ENCODE measurements at regions not wholly inside any gene's neighbourhood (a gene's known extent, or its start where the extent isn't known, plus 50 kb on each side); places are given as distances from the start of the nearest gene placed in this dataset.

DNA sequence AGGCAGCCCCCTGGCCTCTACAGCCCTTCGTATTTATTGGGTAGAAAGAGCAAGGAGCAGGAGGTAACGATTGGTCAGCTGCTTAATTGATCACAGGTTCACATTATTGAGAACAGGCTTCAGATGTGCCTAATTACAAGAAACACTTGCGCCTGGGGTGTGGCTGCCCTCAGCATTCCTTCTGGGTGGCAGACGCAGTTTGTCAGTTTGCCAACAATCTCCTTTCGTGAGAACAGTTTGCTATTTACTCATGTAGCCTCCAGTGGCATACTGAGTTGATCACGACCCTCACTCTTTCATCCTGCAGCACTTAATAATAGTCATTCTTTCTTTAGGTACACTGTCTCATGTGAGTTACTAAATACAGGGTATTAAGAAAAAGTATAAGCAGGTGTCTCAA is 985.6 kb downstream of the SLITRK5 start:
- 55% methylated on average over 6 of the region's 6 CpGs for WGBS (ENCODE audit: low lambda C conversion rate, missing lambda C conversion rate)
- Histone ChIP-seq H4K20me1 (ENCODE audit: insufficient read depth, poor library complexity, severe bottlenecking) (no peaks in the 10 kb centered on the region), H3K4me2 (no peak overlapping the region), H2AFZ (no peak overlapping the region), H3K9me3 (ENCODE audit: low read depth) (no peaks in the 10 kb centered on the region), H3K9me2 (replicated peaks; ENCODE audit: insufficient read depth) (no peaks in the 10 kb centered on the region), H3K4me3 (no peak overlapping the region), H3K4me1 (ENCODE audit: insufficient read depth) (no peaks in the 10 kb centered on the region), H3K27ac (no peak overlapping the region), H3K36me3 (replicated peaks; ENCODE audit: insufficient read depth, low read depth) (no peaks in the 10 kb centered on the region), H3K79me2 (no peaks in the 10 kb centered on the region), H3K27me3 (no peaks in the 10 kb centered on the region)
- TF ChIP-seq, protein P1, sequence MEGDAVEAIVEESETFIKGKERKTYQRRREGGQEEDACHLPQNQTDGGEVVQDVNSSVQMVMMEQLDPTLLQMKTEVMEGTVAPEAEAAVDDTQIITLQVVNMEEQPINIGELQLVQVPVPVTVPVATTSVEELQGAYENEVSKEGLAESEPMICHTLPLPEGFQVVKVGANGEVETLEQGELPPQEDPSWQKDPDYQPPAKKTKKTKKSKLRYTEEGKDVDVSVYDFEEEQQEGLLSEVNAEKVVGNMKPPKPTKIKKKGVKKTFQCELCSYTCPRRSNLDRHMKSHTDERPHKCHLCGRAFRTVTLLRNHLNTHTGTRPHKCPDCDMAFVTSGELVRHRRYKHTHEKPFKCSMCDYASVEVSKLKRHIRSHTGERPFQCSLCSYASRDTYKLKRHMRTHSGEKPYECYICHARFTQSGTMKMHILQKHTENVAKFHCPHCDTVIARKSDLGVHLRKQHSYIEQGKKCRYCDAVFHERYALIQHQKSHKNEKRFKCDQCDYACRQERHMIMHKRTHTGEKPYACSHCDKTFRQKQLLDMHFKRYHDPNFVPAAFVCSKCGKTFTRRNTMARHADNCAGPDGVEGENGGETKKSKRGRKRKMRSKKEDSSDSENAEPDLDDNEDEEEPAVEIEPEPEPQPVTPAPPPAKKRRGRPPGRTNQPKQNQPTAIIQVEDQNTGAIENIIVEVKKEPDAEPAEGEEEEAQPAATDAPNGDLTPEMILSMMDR (IDR thresholded peaks at IDR 0.05; ENCODE audit: poor library complexity) = no peak
- TF ChIP-seq EZH2 (IDR thresholded peaks at IDR 0.05; ENCODE audit: borderline replicate concordance) (no peak), EZH2phosphoT487 (IDR thresholded peaks at IDR 0.05; ENCODE audit: low read depth, severe bottlenecking, unreplicated experiment) (no peak)
- DNase-seq (ENCODE audit: low spot score) = no peak

DNA sequence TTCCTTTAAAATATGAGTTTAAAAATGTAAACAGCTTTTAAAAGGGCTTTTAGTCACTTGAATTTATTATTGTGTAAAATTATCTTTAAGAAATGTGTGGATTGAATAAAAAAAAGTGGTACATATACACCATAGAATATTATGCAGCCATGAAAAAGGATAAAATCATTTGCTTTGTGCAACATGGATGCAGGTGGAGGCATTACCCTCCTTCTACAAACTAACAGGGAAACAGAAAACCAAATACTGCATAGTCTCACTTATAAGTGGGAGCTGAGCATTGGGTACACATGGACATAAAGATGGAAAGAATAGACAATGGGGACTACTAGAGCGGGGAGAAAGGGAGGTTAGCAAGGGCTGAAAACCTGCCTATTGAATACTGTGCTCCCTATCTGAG is 999.3 kb downstream of the SLITRK5 start:
- Histone ChIP-seq H3K79me2 (no peaks in the 10 kb centered on the region), H3K9me2 (replicated peaks; ENCODE audit: insufficient read depth) (no peaks in the 10 kb centered on the region), H4K20me1 (ENCODE audit: insufficient read depth, poor library complexity, severe bottlenecking) (no peaks in the 10 kb centered on the region), H3K36me3 (replicated peaks; ENCODE audit: insufficient read depth, low read depth) (no peaks in the 10 kb centered on the region), H3K27me3 (no peaks in the 10 kb centered on the region), H3K4me3 (no peak overlapping the region), H3K9me3 (ENCODE audit: low read depth) (no peaks in the 10 kb centered on the region), H3K27ac (no peak overlapping the region), H3K4me2 (no peak overlapping the region), H2AFZ (no peak overlapping the region), H3K4me1 (ENCODE audit: insufficient read depth) (no peaks in the 10 kb centered on the region)
- DNase-seq (ENCODE audit: low spot score) = no peak
- TF ChIP-seq, protein P1 (IDR thresholded peaks at IDR 0.05; ENCODE audit: poor library complexity) = no peak
- no peak for TF ChIP-seq EZH2 (IDR thresholded peaks at IDR 0.05; ENCODE audit: borderline replicate concordance)
- TF ChIP-seq EZH2phosphoT487 (IDR thresholded peaks at IDR 0.05; ENCODE audit: low read depth, severe bottlenecking, unreplicated experiment) = no peak
- 84% methylated on average over 1 of the region's 1 CpG for WGBS (ENCODE audit: low lambda C conversion rate, missing lambda C conversion rate)

DNA sequence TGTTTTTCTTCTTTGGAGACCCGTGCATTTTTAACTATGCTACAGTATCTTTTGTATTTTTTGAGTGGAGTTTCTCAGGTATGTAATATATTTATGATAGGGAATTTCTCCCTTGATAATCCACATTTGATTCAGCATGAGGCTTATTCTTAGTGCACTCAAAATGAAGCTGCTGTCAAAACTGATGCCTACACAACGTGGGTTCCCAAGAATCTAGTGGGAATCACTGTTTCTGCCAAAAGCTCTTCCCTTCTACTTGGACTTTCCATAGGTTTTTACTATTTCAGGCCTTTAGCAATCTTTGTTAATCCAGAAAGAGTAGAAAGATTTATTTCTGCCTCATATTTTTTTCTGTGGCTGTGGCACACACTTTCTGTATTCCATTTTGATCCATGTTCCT is 1003.7 kb downstream of the SLITRK5 start:
- peaks cover 7% of the 10 kb centered on the region for H3K9me2 ChIP-seq (replicated peaks; ENCODE audit: insufficient read depth)
- no peak for TF ChIP-seq EZH2 (IDR thresholded peaks at IDR 0.05; ENCODE audit: borderline replicate concordance)
- TF ChIP-seq EZH2phosphoT487 (IDR thresholded peaks at IDR 0.05; ENCODE audit: low read depth, severe bottlenecking, unreplicated experiment) = no peak
- TF ChIP-seq, protein P1 (IDR thresholded peaks at IDR 0.05; ENCODE audit: poor library complexity) = no peak
- no peak overlapping the region for H3K4me2 ChIP-seq
- H4K20me1 ChIP-seq (ENCODE audit: insufficient read depth, poor library complexity, severe bottlenecking) = no peaks in the 10 kb centered on the region
- H3K79me2 ChIP-seq = no peaks in the 10 kb centered on the region
- no peak overlapping the region for H3K27ac ChIP-seq
- DNase-seq (ENCODE audit: low spot score) = no peak
- H3K36me3 ChIP-seq (replicated peaks; ENCODE audit: insufficient read depth, low read depth) = no peaks in the 10 kb centered on the region
- H3K4me3 ChIP-seq = no peak overlapping the region
- H2AFZ ChIP-seq = no peak overlapping the region
- no peaks in the 10 kb centered on the region for H3K27me3 ChIP-seq
- WGBS (ENCODE audit: low lambda C conversion rate, missing lambda C conversion rate) = 90% methylated on average over 2 of the region's 2 CpGs
- no peaks in the 10 kb centered on the region for H3K4me1 ChIP-seq (ENCODE audit: insufficient read depth)
- no peaks in the 10 kb centered on the region for H3K9me3 ChIP-seq (ENCODE audit: low read depth)
